ENCODE measurements at regions not wholly inside any gene's neighbourhood (a gene's known extent, or its start where the extent isn't known, plus 50 kb on each side); places are given as distances from the start of the nearest gene placed in this dataset.
"Not testable (repeated sequence)": the region's sequence is repeated elsewhere in the genome, so short reads cannot be mapped to it uniquely, and the experiment has no call there.

- no peak for DNase-seq
These were observed 815.7 kb downstream of the BRD1 start for GRCh38 chr22:49011769-49012648.

DNA sequence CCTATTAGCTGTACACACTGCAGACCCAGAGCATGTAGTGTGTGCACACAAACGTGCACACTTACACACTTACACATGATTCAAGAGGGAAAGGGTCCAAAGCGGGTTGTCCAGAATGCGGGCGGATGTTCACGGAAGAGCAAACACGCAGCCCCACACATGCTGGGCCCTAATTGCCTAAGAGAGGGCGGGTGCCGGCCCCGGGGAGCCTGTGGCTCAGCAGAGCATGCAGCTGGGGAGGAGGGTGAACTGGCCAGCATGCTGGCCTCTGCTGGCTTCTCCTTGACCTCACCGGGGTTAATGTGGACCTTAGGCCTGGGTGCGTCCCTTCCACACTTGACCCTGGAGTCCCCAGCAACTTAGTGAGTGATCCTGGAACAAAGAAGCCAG lies 816.3 kb downstream of the BRD1 start:
- no peak for DNase-seq

GRCh38 chr22:49010901-49011300 lies 816.8 kb downstream of the BRD1 start:
- DNase-seq, result no peak

GRCh38 chr22:49010070-49010863 lies 817.4 kb downstream of the BRD1 start:
- DNase-seq, result no peak

DNA sequence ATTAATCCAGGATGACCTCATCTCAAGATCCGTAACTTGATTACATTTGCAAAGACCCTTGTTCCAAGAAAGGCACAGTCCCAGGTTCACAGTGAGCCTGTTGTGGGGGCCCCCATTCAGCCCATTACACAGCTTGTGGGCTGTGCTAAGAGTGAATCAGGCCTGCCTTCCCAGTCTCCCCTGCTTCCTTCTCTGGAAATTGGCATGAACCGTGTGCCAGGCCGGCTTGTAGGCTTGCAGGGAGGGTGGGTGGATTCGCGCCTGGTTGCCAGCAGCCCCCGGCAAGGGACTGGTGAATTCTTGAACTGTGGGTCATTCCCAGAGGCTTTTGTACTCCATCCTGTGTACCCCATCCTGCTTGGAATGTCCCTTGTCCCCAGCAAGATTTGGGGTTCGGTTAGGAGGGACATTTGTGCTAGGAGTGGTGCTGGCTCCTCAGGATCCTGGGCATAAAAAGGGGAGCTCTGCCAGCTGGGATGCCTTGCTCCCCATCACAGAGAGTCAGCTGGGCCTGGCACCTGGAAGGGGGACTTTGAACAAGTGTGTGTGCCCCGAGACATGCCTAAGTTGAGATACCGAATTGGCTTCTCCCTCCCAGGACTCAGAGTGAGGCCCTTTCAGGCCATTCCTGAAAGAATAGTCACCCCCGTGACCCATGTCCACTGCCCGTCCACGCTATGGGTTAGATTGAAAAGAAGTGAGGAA lies 818.2 kb downstream of the BRD1 start:
- no peak for DNase-seq

DNA sequence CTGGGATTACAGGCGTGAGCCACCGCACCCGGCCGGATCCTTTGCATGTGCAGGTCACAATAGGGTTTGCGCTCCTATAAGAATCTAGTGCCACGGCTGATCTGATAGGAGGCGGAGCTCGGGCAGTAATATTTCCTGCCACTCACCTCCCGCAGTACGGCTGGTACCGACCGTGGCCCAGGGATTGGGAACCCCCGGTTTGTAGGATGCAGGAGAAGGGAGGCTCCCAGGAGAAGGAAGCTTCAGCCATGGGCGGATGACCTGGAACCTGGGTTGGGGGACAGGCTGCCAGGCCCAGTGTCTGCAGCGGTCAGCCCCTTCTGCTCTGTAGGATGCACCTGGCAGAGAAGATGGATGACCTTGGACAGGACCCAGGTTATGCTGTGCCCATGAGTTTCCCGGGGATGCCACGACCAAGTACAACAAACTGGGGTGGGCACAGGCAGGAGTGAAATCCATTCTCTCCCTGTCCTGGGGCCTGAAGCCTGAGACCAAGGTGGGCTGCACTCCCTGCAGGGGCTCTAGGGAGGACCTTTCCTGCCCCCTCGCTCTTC lies 818.9 kb downstream of the BRD1 start:
- no peak for DNase-seq

- no peak for DNase-seq
These were observed 820.5 kb downstream of the BRD1 start for GRCh38 chr22:49007013-49007653.

DNA sequence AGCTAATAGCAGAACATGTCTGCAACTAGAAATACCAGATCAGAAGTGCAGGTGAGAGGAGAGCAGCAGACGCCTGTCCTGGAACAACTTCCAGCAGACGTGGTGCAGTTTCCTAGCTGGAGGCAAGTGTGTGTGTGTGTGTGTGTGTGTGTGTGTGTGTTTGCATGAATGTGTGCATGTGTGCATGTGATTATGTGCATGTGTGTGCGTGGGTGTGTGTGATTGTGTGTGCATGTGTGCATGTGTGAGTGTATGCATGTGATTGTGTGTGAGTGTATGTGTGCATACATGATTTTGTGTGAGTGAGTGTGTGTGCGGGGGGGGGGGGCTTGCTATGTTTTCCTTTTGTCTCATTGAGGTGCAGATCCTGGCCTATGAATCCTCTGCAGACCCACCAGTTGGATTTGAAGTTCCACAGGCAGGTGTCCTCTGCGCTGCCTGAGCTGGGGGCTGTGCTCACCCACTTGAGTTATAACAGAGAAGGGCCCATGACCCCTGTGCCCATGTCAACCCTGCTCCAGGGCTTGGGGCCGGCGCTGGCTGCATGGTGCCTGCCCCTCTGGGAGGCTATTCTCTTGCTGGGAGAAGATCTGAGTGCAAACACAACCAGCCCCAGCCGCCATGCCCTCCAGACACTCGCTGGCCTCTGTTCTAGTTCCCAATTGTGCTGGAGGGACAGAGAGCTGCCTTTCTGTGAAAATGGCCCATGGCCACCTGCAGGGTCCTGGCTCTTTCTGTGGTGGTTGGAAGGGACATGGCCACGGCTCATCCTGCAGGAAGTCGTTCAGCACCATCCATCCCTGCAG lies 821.3 kb downstream of the BRD1 start:
- no peak for DNase-seq

- no peak for DNase-seq
These were observed 822.1 kb downstream of the BRD1 start for GRCh38 chr22:49005557-49005956.

- no peak for DNase-seq
These were observed 822.9 kb downstream of the BRD1 start for GRCh38 chr22:49004484-49005399.

DNA sequence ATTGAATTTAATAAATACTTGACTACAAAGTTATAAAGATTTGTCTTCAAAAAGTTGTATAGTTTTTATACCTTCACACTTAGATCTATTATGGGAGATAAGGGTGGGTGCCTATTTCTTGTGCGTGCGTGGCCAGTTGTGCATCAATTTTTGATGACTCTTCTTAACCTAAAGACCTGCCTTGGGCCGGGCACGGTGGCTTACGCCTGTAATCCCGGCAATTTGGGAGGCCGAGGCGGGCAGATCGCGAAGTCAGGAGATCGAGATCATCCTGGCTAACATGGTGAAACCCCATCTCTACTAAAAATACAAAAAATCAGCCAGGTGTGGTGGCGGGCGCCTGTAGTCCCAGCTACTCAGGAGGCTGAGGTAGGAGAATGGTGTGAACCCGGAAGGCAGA lies 830.1 kb downstream of the BRD1 start:
- DNase-seq, result not testable (repeated sequence)

DNA sequence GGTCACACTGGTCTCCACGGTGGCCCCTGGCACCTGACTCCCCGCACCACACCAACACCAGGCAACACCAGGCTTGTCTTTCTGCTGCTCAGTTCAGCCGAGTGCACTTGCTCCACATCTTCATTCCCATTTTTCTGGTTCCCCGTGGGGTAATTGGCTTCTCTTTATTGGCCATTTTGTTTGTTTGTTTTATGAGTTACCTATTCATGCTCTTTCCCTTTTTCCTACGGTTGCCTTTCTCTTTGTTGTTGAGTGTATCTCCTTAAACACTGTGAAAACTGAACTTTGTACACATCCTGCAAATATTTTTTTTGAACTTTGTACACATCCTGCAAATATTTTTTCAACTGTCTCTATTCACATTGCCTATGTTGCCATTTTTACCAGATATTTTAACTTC lies 834.0 kb downstream of the BRD1 start:
- no peak for DNase-seq

GRCh38 chr22:48984639-48985038 lies 843.0 kb downstream of the BRD1 start:
- no peak for DNase-seq

- no peak for DNase-seq
These were observed 845.3 kb downstream of the BRD1 start for GRCh38 chr22:48982321-48982905.

GRCh38 chr22:48981371-48982061 lies 846.2 kb downstream of the BRD1 start:
- DNase-seq, result no peak

DNA sequence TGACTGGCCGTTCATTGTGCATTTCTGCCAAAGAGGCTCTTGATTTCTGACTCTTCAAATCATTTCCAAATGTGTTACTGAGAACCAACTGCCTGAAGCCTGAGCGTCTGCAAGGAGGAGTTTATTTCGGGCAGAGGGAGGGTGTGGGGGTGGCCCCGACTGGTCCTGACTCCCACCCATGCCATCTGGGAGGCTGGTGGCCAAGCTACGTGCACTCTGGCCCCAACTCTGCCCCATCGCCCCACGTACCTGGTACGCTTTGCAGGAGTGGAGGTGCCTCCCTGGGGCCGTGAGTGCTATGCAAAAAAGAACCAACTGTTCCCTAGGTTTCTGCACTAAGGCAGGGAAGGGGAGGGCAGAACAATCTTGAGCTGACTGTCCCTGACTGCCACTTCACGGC lies 846.8 kb downstream of the BRD1 start:
- DNase-seq, result no peak

- no peak for DNase-seq
These were observed 847.3 kb downstream of the BRD1 start for GRCh38 chr22:48980409-48980808.

DNA sequence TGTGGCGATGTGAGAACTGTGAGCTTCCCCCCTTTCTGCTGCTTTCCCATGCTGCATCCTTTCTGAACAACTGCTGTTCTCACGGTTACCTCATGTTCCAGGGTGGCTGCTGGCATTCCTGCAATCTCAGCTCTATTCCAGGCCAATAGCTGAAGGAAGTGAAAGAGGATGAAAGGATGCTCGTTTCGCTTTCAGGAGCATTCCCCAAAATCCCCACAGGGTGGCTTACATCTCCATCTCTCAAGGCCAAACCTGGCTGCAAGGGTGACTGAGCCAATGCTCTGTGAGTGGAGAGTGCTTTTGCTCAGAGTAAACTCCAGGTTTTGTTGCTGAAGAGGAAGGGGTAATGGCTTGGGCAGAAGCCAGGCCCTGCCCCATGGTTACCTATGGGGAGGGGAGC lies 848.2 kb downstream of the BRD1 start:
- DNase-seq, result no peak
